GM12865 (cell line): ENCODE measurements at regions not wholly inside any gene's neighbourhood (a gene's known extent, or its start where the extent isn't known, plus 50 kb on each side); places are given as distances from the start of the nearest gene placed in this dataset.

ENCODE experiments used
- DNase-seq: peaks from one replicate; pipeline ENCODE4 v3.0.0; 2010; ENCODE audit warnings: low read depth
- H3K4me3 ChIP-seq: 2 replicates; pipeline ENCODE4 v1.5.1; 2011; ENCODE audit warnings: mild to moderate bottlenecking, low read depth, low read length, control low read depth
- CTCF ChIP-seq: IDR thresholded peaks from 2 replicates; pipeline ENCODE4 v1.5.1; 2011; ENCODE audit warnings: low read length, control low read depth, low read depth, inconsistent platforms; ENCODE audit not compliant: insufficient read depth; ENCODE audit errors: missing control alignments

GRCh38 chr12:115670869-115671268, 606.6 kb downstream of the MED13L start:
- DNase-seq, result no peak
- TF ChIP-seq CTCF, result no peak
- H3K4me3 ChIP-seq, result no peak overlapping the region

- no peak overlapping the region for H3K4me3 ChIP-seq
- TF ChIP-seq CTCF, result no peak
- no peak for DNase-seq
Measured at GRCh38 chr12:115667116-115667515, 610.4 kb downstream of the MED13L start.

GRCh38 chr12:115666168-115666567, 611.3 kb downstream of the MED13L start:
- DNase-seq, result no peak
- no peak for TF ChIP-seq CTCF
- no peak overlapping the region for H3K4me3 ChIP-seq

- DNase-seq, result no peak
- H3K4me3 ChIP-seq, result no peak overlapping the region
- no peak for TF ChIP-seq CTCF
Measured at GRCh38 chr12:115661112-115661511, 616.4 kb downstream of the MED13L start.

- no peak for TF ChIP-seq CTCF
- H3K4me3 ChIP-seq, result no peak overlapping the region
- no peak for DNase-seq
Measured at GRCh38 chr12:115660211-115660805, 617.2 kb downstream of the MED13L start.

- no peak for DNase-seq
- TF ChIP-seq CTCF, result no peak
- H3K4me3 ChIP-seq, result no peak overlapping the region
Measured at GRCh38 chr12:115659422-115659821, 618.1 kb downstream of the MED13L start.
